Endothelial cell of umbilical vein (primary cell): ENCODE measurements at regions not wholly inside any gene's neighbourhood (a gene's known extent, or its start where the extent isn't known, plus 50 kb on each side); places are given as distances from the start of the nearest gene placed in this dataset.

ENCODE experiments used
- BruUV-seq: library from RNA; stranded (reverse); fragments of 400-500 nt; replicated peaks from 2 replicates; lab custom pipeline; 2021; lab: Mats Ljungman, UMichigan
- CTCF ChIA-PET: fragments of 300-600, 350-600 bp; sonication (Branson Sonifier 250); formaldehyde crosslinking; loops from one replicate; lab custom pipeline; 2021; ENCODE audit warnings: antibody characterized with exemption, inconsistent platforms; lab: Charles Lee
- POLR2A ChIA-PET: fragments of 300-600, 350-600 bp; sonication (Branson Sonifier 250); formaldehyde crosslinking; loops from one replicate; lab custom pipeline; 2021; ENCODE audit warnings: antibody characterized with exemption, inconsistent platforms; lab: Charles Lee
- DNase-seq: peaks from one replicate; pipeline ENCODE4 v3.0.0-alpha.2; 2011; ENCODE audit warnings: low read depth, low spot score
- FAIRE-seq: peaks from 2 replicates; lab custom pipeline; 2011; peaks lifted over from hg19 to GRCh38; lab: Jason Lieb, UNC
- H2AFZ ChIP-seq: 2 replicates; pipeline ENCODE4 v1.6.0; 2012; ENCODE audit warnings: low read depth, low read length, control low read depth, inconsistent platforms
- H3K27ac ChIP-seq: 2 replicates; pipeline ENCODE4 v1.5.1; 2011; ENCODE audit warnings: low read depth, mild to moderate bottlenecking, control low read depth, low read length, moderate library complexity; ENCODE audit not compliant: insufficient read depth
- H3K27me3 ChIP-seq, 2 experiments: 2 replicates each; pipeline versions ENCODE4 v1.6.0 to v1.6.1; 2011; ENCODE audit warnings: low read length in 2 of 2, mixed read lengths in 1 of 2; ENCODE audit not compliant: control insufficient read depth in 2 of 2, insufficient read depth in 2 of 2
- H3K36me3 ChIP-seq, 2 experiments: 2 replicates in 1 of 2; 3 replicates in 1 of 2; pipeline ENCODE4 v1.5.1; 2011; ENCODE audit warnings: low read length in 2 of 2, mild to moderate bottlenecking in 1 of 2, moderate library complexity in 1 of 2; ENCODE audit not compliant: control insufficient read depth in 2 of 2, insufficient read depth in 2 of 2; ENCODE audit errors: extremely low read depth in 1 of 2
- H3K4me1 ChIP-seq: 3 replicates; pipeline ENCODE4 v1.5.1; 2011; ENCODE audit warnings: mild to moderate bottlenecking, low read length; ENCODE audit not compliant: control insufficient read depth, insufficient read depth; ENCODE audit errors: extremely low read depth
- H3K4me2 ChIP-seq: 2 replicates; pipeline ENCODE4 v1.6.1; 2011; ENCODE audit warnings: low read length, control low read depth, mixed read lengths; ENCODE audit not compliant: insufficient read depth
- H3K4me3 ChIP-seq, 3 experiments: fragments of 200-600 bp in 1 of 3; sonication (generic), shearing (Covaris generic) in 1 of 3; replicated peaks in 1 of 3; 2 replicates each; pipeline ENCODE4 v1.5.1; 2011 to 2016; ENCODE audit warnings: control low read depth in 3 of 3, low read length in 3 of 3, mild to moderate bottlenecking in 2 of 3, inconsistent platforms in 1 of 3, low read depth in 1 of 3, moderate library complexity in 1 of 3; ENCODE audit not compliant: insufficient read depth in 1 of 3
- H3K79me2 ChIP-seq: 2 replicates; pipeline ENCODE4 v1.6.0; 2012; ENCODE audit warnings: low read length, inconsistent platforms; ENCODE audit not compliant: control insufficient read depth, insufficient read depth
- H3K9ac ChIP-seq: replicated peaks from 2 replicates; pipeline ENCODE3; 2011; ENCODE audit warnings: low read length, control low read depth; ENCODE audit not compliant: insufficient read depth; ENCODE audit errors: extremely low read depth
- H3K9me1 ChIP-seq: replicated peaks from 3 replicates; pipeline ENCODE4 v1.6.0; 2011; ENCODE audit warnings: mild to moderate bottlenecking, low read length; ENCODE audit not compliant: control insufficient read depth, insufficient read depth; ENCODE audit errors: extremely low read depth
- H3K9me3 ChIP-seq: replicated peaks from 2 replicates; pipeline ENCODE4 v1.5.1; 2012; ENCODE audit warnings: low read length, inconsistent platforms; ENCODE audit not compliant: control insufficient read depth, insufficient read depth
- H4K20me1 ChIP-seq: replicated peaks from 2 replicates; pipeline ENCODE3; 2011; ENCODE audit warnings: mild to moderate bottlenecking, low read length; ENCODE audit not compliant: control insufficient read depth, insufficient read depth; ENCODE audit errors: extremely low read depth
- CTCF ChIP-seq, 2 donors: IDR thresholded peaks; 1 replicate in 1 of 2; 2 replicates in 1 of 2; pipeline ENCODE4 v1.5.1; 2011; ENCODE audit warnings: low read length in 2 of 2, mild to moderate bottlenecking in 2 of 2, moderate library complexity in 2 of 2, control low read depth in 1 of 2, inconsistent platforms in 1 of 2, low read depth in 1 of 2; ENCODE audit not compliant: insufficient read depth in 1 of 2; ENCODE audit errors: extremely low read depth in 1 of 2
- EZH2 ChIP-seq: IDR thresholded peaks from 2 replicates; pipeline ENCODE4 v1.6.1; 2012; ENCODE audit warnings: borderline replicate concordance, low read depth, mild to moderate bottlenecking, moderate library complexity, low read length, inconsistent platforms; ENCODE audit not compliant: severe bottlenecking
- FOS ChIP-seq: IDR thresholded peaks from 2 replicates; pipeline ENCODE4 v1.6.1; 2011; ENCODE audit warnings: mild to moderate bottlenecking, low read length, moderate library complexity, borderline replicate concordance; ENCODE audit not compliant: insufficient read depth
- GATA2 ChIP-seq: IDR thresholded peaks from 2 replicates; pipeline ENCODE4 v1.7.0; 2011; ENCODE audit warnings: low read depth, mild to moderate bottlenecking, moderate library complexity, mixed read lengths, low read length; ENCODE audit not compliant: insufficient read length, insufficient read depth
- JUN ChIP-seq: IDR thresholded peaks from 2 replicates; pipeline ENCODE4 v1.6.1; 2011; ENCODE audit warnings: borderline replicate concordance, low read depth; ENCODE audit not compliant: insufficient read length, insufficient read depth
- MYC ChIP-seq: IDR thresholded peaks from one replicate; pipeline ENCODE4 v1.6.1; 2011; ENCODE audit warnings: mild to moderate bottlenecking, low read depth, low read length
- POLR2A ChIP-seq: IDR thresholded peaks from 2 replicates; pipeline ENCODE4 v1.6.1; 2012; ENCODE audit warnings: low read depth, mild to moderate bottlenecking, control low read depth, low read length
- POLR2AphosphoS5 ChIP-seq: IDR thresholded peaks from 2 replicates; pipeline ENCODE4 v1.6.1; 2012; ENCODE audit warnings: low read depth, mild to moderate bottlenecking, control low read depth, low read length, moderate library complexity; ENCODE audit not compliant: insufficient read depth
- dilution Hi-C: fragments of 300-500 bp; cut with MboI; formaldehyde crosslinking; loops from one replicate; pipeline ENCODE4 v1.15.0; 2019; ENCODE audit warnings: low sequenced_read_pairs; ENCODE audit not compliant: extremely low pct_ligation_motif_present
- intact Hi-C: fragments of 100-400 bp; cut with micrococcal nuclease; formaldehyde crosslinking; loops from one replicate; pipeline ENCODE4 v1.10.0; 2022
- TF ChIP-seq, protein P1 (sequence below): IDR thresholded peaks from 2 replicates; pipeline ENCODE4 v1.6.1; 2011; ENCODE audit not compliant: insufficient read depth, insufficient read length

- Histone ChIP-seq H3K9me1 (no peaks in the 10 kb centered on the region), H3K9me3 (no peaks in the 10 kb centered on the region), H3K4me1 (no peaks in the 10 kb centered on the region), H3K9ac (no peak overlapping the region), H2AFZ (no peak overlapping the region), H4K20me1 (no peaks in the 10 kb centered on the region), H3K4me3 (no peak overlapping the region), H3K27ac (no peak overlapping the region), H3K36me3 (no peaks in the 10 kb centered on the region), H3K27me3 (peaks cover 0 to 4% of the 10 kb centered on the region in 2 experiments), H3K79me2 (no peaks in the 10 kb centered on the region), H3K4me2 (no peak overlapping the region)
- dilution Hi-C loops, result no loop called here
- POLR2A ChIA-PET, result no interaction called here
- no peak for DNase-seq
- CTCF ChIA-PET, result no interaction called here
- intact Hi-C loops, result no loop called here
- TF ChIP-seq JUN (no peak), FOS (peak; percentile 22)
- FAIRE-seq, result no peak
- BruUV-seq, result no TSS peak
Observed at GRCh38 chr5:143527808-143528207, 124.3 kb upstream of the NR3C1 start.

DNA sequence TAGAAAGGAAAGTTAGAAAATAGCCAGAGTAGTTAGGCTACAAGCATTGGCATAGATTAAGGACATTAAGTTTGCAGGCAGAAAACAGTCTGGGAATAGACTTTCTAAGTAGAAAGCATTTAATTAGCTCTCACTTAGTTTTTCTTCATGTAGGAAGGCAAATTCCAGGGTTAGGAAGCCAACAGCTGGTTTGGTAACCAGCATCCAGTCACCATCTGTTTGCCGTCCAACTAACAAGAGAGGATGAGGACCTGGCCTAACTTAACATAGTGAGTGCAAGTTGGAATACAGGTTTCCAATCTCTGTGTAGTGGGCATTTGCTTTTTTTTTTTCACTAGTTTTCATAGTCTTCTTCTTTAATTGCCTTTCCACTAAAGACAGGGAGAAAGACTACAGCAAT lies 121.7 kb upstream of the NR3C1 start:
- intact Hi-C loops, result no loop called here
- Histone ChIP-seq H3K27ac (no peak overlapping the region), H3K79me2 (no peaks in the 10 kb centered on the region), H2AFZ (no peak overlapping the region), H3K36me3 (no peaks in the 10 kb centered on the region), H3K9me3 (no peaks in the 10 kb centered on the region), H3K4me3 (no peak overlapping the region), H4K20me1 (no peaks in the 10 kb centered on the region), H3K4me1 (no peaks in the 10 kb centered on the region), H3K9ac (no peak overlapping the region), H3K27me3 (peaks cover 0 to 4% of the 10 kb centered on the region in 2 experiments), H3K4me2 (no peak overlapping the region), H3K9me1 (no peaks in the 10 kb centered on the region)
- DNase-seq (no peak), FAIRE-seq (no peak)
- dilution Hi-C loops, result no loop called here
- ChIA-PET POLR2A (no interaction called here), CTCF (interaction anchor here (0.7 kb wide), 1 partner anchor 11 kb away, joined by 3 read pairs; no protein-coding TSS in a partner anchor)
- no TSS peak for BruUV-seq
- no peak for TF ChIP-seq POLR2A
- no peak for TF ChIP-seq FOS
- no peak for TF ChIP-seq MYC
- no peak for TF ChIP-seq EZH2
- no peak for TF ChIP-seq JUN
- TF ChIP-seq, protein P1, sequence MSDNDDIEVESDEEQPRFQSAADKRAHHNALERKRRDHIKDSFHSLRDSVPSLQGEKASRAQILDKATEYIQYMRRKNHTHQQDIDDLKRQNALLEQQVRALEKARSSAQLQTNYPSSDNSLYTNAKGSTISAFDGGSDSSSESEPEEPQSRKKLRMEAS, result no peak
- no peak for TF ChIP-seq GATA2
- no peak for TF ChIP-seq POLR2AphosphoS5
- TF ChIP-seq CTCF (IDR thresholded peaks at IDR 0.05; ENCODE audit: extremely low read depth in 1 of 2, insufficient read depth in 1 of 2, low read depth in 1 of 2, low read length in 2 of 2), result no peak
